Neutrophil (primary cell): ENCODE measurements at regions not wholly inside any gene's neighbourhood (a gene's known extent, or its start where the extent isn't known, plus 50 kb on each side); places are given as distances from the start of the nearest gene placed in this dataset.

Experiments used
- H3K27ac ChIP-seq: fragments of 200-600 bp; sonication (generic); 2 replicates; pipeline ENCODE4 v1.5.1; 2016; ENCODE audit warnings: mild to moderate bottlenecking, moderate library complexity
- H3K27me3 ChIP-seq: fragments of 200-600 bp; sonication (generic); 2 replicates; pipeline ENCODE4 v1.6.0; 2016; ENCODE audit warnings: mild to moderate bottlenecking
- H3K36me3 ChIP-seq: fragments of 200-600 bp; sonication (generic); 2 replicates; pipeline ENCODE4 v1.5.1; 2017
- H3K4me1 ChIP-seq, 2 experiments: fragments of 200-600 bp in 1 of 2; sonication (generic) in 1 of 2; 1 replicate in 1 of 2; 2 replicates in 1 of 2; pipeline versions ENCODE4 v1.5.1 to v1.6.1; 2013 to 2016; ENCODE audit warnings: low read depth in 1 of 2, low read length in 1 of 2, mild to moderate bottlenecking in 1 of 2, moderate library complexity in 1 of 2; ENCODE audit not compliant: control insufficient read depth in 1 of 2, insufficient read depth in 1 of 2
- H3K4me3 ChIP-seq, 2 experiments: fragments of 200-600 bp in 1 of 2; sonication (generic) in 1 of 2; 1 replicate in 1 of 2; 2 replicates in 1 of 2; pipeline ENCODE4 v1.5.1; 2013 to 2016; ENCODE audit warnings: low read depth in 1 of 2, low read length in 1 of 2, mild to moderate bottlenecking in 1 of 2, moderate library complexity in 1 of 2
- H3K9me3 ChIP-seq: fragments of 200-600 bp; sonication (generic); 2 replicates; pipeline ENCODE4 v1.5.1; 2016
- CTCF ChIP-seq: fragments of 200-600 bp; sonication (generic); IDR thresholded peaks from 2 replicates; pipeline ENCODE4 v1.5.1; 2016; ENCODE audit warnings: antibody characterized with exemption

GRCh38 chr5:3321119-3321760, 274.4 kb upstream of the IRX1 start:
- Histone ChIP-seq H3K9me3 (peaks cover 8% of the 10 kb centered on the region), H3K36me3 (no peaks in the 10 kb centered on the region)
- no peak for TF ChIP-seq CTCF

GRCh38 chr5:3320317-3320875, 275.2 kb upstream of the IRX1 start:
- no peak overlapping the region for H3K27ac ChIP-seq
- H3K27me3 ChIP-seq: no peaks in the 10 kb centered on the region
- peaks cover 8% of the 10 kb centered on the region for H3K9me3 ChIP-seq
- no peaks in the 10 kb centered on the region for H3K36me3 ChIP-seq
- TF ChIP-seq CTCF: no peak
- no peaks in the 10 kb centered on the region for H3K4me1 ChIP-seq
- H3K4me3 ChIP-seq: no peak overlapping the region

More at GRCh38 chr5:3321119-3321760, 274.4 kb upstream of the IRX1 start:
- H3K4me3 ChIP-seq: no peak overlapping the region
- H3K27me3 ChIP-seq: no peaks in the 10 kb centered on the region
- no peaks in the 10 kb centered on the region for H3K4me1 ChIP-seq
- H3K27ac ChIP-seq: no peak overlapping the region

GRCh38 chr5:3317051-3317795, 278.4 kb upstream of the IRX1 start:
- H3K9me3 ChIP-seq: no peaks in the 10 kb centered on the region
- H3K27me3 ChIP-seq: no peaks in the 10 kb centered on the region
- no peaks in the 10 kb centered on the region for H3K4me1 ChIP-seq
- H3K4me3 ChIP-seq: no peak overlapping the region
- H3K27ac ChIP-seq: no peak overlapping the region
- no peak for TF ChIP-seq CTCF
- no peaks in the 10 kb centered on the region for H3K36me3 ChIP-seq

GRCh38 chr5:3313569-3313968, 282.1 kb upstream of the IRX1 start:
- TF ChIP-seq CTCF: no peak
- Histone ChIP-seq H3K36me3 (no peaks in the 10 kb centered on the region), H3K9me3 (no peaks in the 10 kb centered on the region), H3K4me3 (no peak overlapping the region), H3K4me1 (no peaks in the 10 kb centered on the region), H3K27me3 (no peaks in the 10 kb centered on the region), H3K27ac (no peak overlapping the region)

- Histone ChIP-seq H3K4me1 (no peaks in the 10 kb centered on the region), H3K27me3 (no peaks in the 10 kb centered on the region), H3K27ac (no peak overlapping the region), H3K9me3 (no peaks in the 10 kb centered on the region), H3K4me3 (no peak overlapping the region), H3K36me3 (no peaks in the 10 kb centered on the region)
- no peak for TF ChIP-seq CTCF
These were observed 283.3 kb upstream of the IRX1 start for GRCh38 chr5:3312299-3312698.
